SJSA1 (cell line): ENCODE measurements at regions not wholly inside any gene's neighbourhood (a gene's known extent, or its start where the extent isn't known, plus 50 kb on each side); places are given as distances from the start of the nearest gene placed in this dataset.
"Not testable (repeated sequence)": the region's sequence is repeated elsewhere in the genome, so short reads cannot be mapped to it uniquely, and the experiment has no call there.

Source experiments
- DNase-seq, 2 experiments: peaks; one replicate each; pipeline ENCODE4 v3.0.0-alpha.2; 2015 to 2020; ENCODE audit warnings: low spot score in 2 of 2, low read depth in 1 of 2
- H3K27ac ChIP-seq: fragments of 250-450 bp; sonication (Bioruptor Pico); 2 replicates; pipeline ENCODE4 v1.5.1; 2020; ENCODE audit warnings: mild to moderate bottlenecking, moderate library complexity
- H3K27me3 ChIP-seq: fragments of 250-450 bp; sonication (Bioruptor Pico); replicated peaks from 2 replicates; pipeline ENCODE4 v1.5.1; 2020; ENCODE audit warnings: mild to moderate bottlenecking, moderate library complexity
- H3K36me3 ChIP-seq: fragments of 250-450 bp; sonication (Bioruptor Pico); 2 replicates; pipeline ENCODE4 v1.5.1; 2020; ENCODE audit warnings: mild to moderate bottlenecking
- H3K4me1 ChIP-seq: fragments of 250-450 bp; sonication (Bioruptor Pico); replicated peaks from 2 replicates; pipeline ENCODE4 v1.6.1; 2021; ENCODE audit warnings: mild to moderate bottlenecking
- H3K4me3 ChIP-seq: fragments of 250-450 bp; sonication (Bioruptor Pico); 2 replicates; pipeline ENCODE4 v1.5.1; 2020; ENCODE audit warnings: mild to moderate bottlenecking
- H3K9me3 ChIP-seq: fragments of 250-450 bp; sonication (Bioruptor Pico); replicated peaks from 2 replicates; pipeline ENCODE4 v1.5.1; 2020; ENCODE audit warnings: mild to moderate bottlenecking

- not testable (repeated sequence) for H3K9me3 ChIP-seq, H3K27ac ChIP-seq, H3K36me3 ChIP-seq, H3K4me1 ChIP-seq, DNase-seq, H3K27me3 ChIP-seq, H3K4me3 ChIP-seq
Observed at GRCh38 chr21:5055996-5056962, 5465.1 kb upstream of the TPTE start.

- H3K27me3 ChIP-seq, H3K4me3 ChIP-seq, H3K36me3 ChIP-seq, H3K4me1 ChIP-seq, DNase-seq, H3K27ac ChIP-seq, H3K9me3 ChIP-seq: not testable (repeated sequence)
Observed at GRCh38 chr21:5057077-5057476, 5464.3 kb upstream of the TPTE start.

GRCh38 chr21:5060364-5061083, 5460.9 kb upstream of the TPTE start:
- H3K27ac ChIP-seq, H3K4me1 ChIP-seq, H3K27me3 ChIP-seq, H3K9me3 ChIP-seq, DNase-seq, H3K4me3 ChIP-seq, H3K36me3 ChIP-seq: not testable (repeated sequence)

GRCh38 chr21:5064581-5065142, 5456.7 kb upstream of the TPTE start:
- not testable (repeated sequence) for H3K27ac ChIP-seq, H3K4me3 ChIP-seq, H3K27me3 ChIP-seq, DNase-seq, H3K36me3 ChIP-seq, H3K4me1 ChIP-seq, H3K9me3 ChIP-seq

GRCh38 chr21:5065240-5066211, 5455.9 kb upstream of the TPTE start:
- not testable (repeated sequence) for H3K9me3 ChIP-seq, H3K4me1 ChIP-seq, H3K4me3 ChIP-seq, H3K27me3 ChIP-seq, H3K36me3 ChIP-seq, H3K27ac ChIP-seq, DNase-seq

- H3K27ac ChIP-seq, H3K4me3 ChIP-seq, H3K9me3 ChIP-seq, DNase-seq, H3K4me1 ChIP-seq, H3K27me3 ChIP-seq, H3K36me3 ChIP-seq: not testable (repeated sequence)
Observed at GRCh38 chr21:5066682-5067251, 5454.6 kb upstream of the TPTE start.

- H3K4me3 ChIP-seq, H3K36me3 ChIP-seq, DNase-seq, H3K4me1 ChIP-seq, H3K27me3 ChIP-seq, H3K9me3 ChIP-seq, H3K27ac ChIP-seq: not testable (repeated sequence)
Observed at GRCh38 chr21:5067326-5068048, 5453.9 kb upstream of the TPTE start.

GRCh38 chr21:5068649-5069048, 5452.7 kb upstream of the TPTE start:
- not testable (repeated sequence) for H3K27me3 ChIP-seq, H3K9me3 ChIP-seq, H3K4me1 ChIP-seq, DNase-seq, H3K27ac ChIP-seq, H3K36me3 ChIP-seq, H3K4me3 ChIP-seq

GRCh38 chr21:5071180-5071579, 5450.2 kb upstream of the TPTE start:
- H3K9me3 ChIP-seq, H3K4me1 ChIP-seq, DNase-seq, H3K4me3 ChIP-seq, H3K27ac ChIP-seq, H3K36me3 ChIP-seq, H3K27me3 ChIP-seq: not testable (repeated sequence)

- not testable (repeated sequence) for H3K9me3 ChIP-seq, H3K27ac ChIP-seq, DNase-seq, H3K4me1 ChIP-seq, H3K27me3 ChIP-seq, H3K36me3 ChIP-seq, H3K4me3 ChIP-seq
Observed at GRCh38 chr21:5076854-5077253, 5444.5 kb upstream of the TPTE start.

- H3K4me3 ChIP-seq, H3K36me3 ChIP-seq, DNase-seq, H3K4me1 ChIP-seq, H3K27me3 ChIP-seq, H3K27ac ChIP-seq, H3K9me3 ChIP-seq: not testable (repeated sequence)
Observed at GRCh38 chr21:5079361-5079760, 5442.0 kb upstream of the TPTE start.

GRCh38 chr21:5080015-5080414, 5441.4 kb upstream of the TPTE start:
- not testable (repeated sequence) for H3K4me3 ChIP-seq, H3K36me3 ChIP-seq, H3K27ac ChIP-seq

GRCh38 chr21:5084246-5084645, 5437.1 kb upstream of the TPTE start:
- DNase-seq, H3K4me3 ChIP-seq, H3K9me3 ChIP-seq: not testable (repeated sequence)

More at GRCh38 chr21:5080015-5080414, 5441.4 kb upstream of the TPTE start:
- not testable (repeated sequence) for H3K27me3 ChIP-seq, H3K4me1 ChIP-seq, H3K9me3 ChIP-seq, DNase-seq

More at GRCh38 chr21:5084246-5084645, 5437.1 kb upstream of the TPTE start:
- not testable (repeated sequence) for H3K36me3 ChIP-seq, H3K27me3 ChIP-seq, H3K4me1 ChIP-seq, H3K27ac ChIP-seq
